Astrocyte (in vitro differentiated cells and primary cell): ENCODE measurements at regions not wholly inside any gene's neighbourhood (a gene's known extent, or its start where the extent isn't known, plus 50 kb on each side); places are given as distances from the start of the nearest gene placed in this dataset.

ENCODE experiments used
- DNase-seq: peaks from one replicate; pipeline ENCODE4 v3.0.0-alpha.2; 2010; ENCODE audit warnings: low read depth
- FAIRE-seq: peaks from 2 replicates; lab custom pipeline; 2011; peaks lifted over from hg19 to GRCh38; lab: Jason Lieb, UNC
- H2AFZ ChIP-seq: 2 replicates; pipeline ENCODE4 v1.6.0; 2012; ENCODE audit warnings: low read depth, low read length, inconsistent platforms
- H3K27ac ChIP-seq: 2 replicates; pipeline ENCODE4 v1.5.1; 2011; ENCODE audit warnings: low read depth, low read length, inconsistent platforms
- H3K27me3 ChIP-seq: 2 replicates; pipeline ENCODE4 v1.6.0; 2011; ENCODE audit warnings: low read length, inconsistent platforms; ENCODE audit not compliant: insufficient read depth
- H3K36me3 ChIP-seq: 2 replicates; pipeline ENCODE4 v1.5.1; 2011; ENCODE audit warnings: low read length, inconsistent platforms; ENCODE audit not compliant: insufficient read depth
- H3K4me1 ChIP-seq: 2 replicates; pipeline ENCODE4 v1.5.1; 2011; ENCODE audit warnings: low read length, inconsistent platforms; ENCODE audit not compliant: insufficient read depth
- H3K4me2 ChIP-seq: 2 replicates; pipeline ENCODE4 v1.6.0; 2012; ENCODE audit warnings: low read length, inconsistent platforms
- H3K4me3 ChIP-seq: 2 replicates; pipeline ENCODE4 v1.5.1; 2011; ENCODE audit warnings: low read depth, mild to moderate bottlenecking, low read length, inconsistent platforms; ENCODE audit not compliant: insufficient read depth
- H3K79me2 ChIP-seq: 2 replicates; pipeline ENCODE4 v1.6.0; 2012; ENCODE audit warnings: mild to moderate bottlenecking, low read length, inconsistent platforms; ENCODE audit not compliant: insufficient read depth
- H3K9ac ChIP-seq: 2 replicates; pipeline ENCODE4 v1.6.0; 2012; ENCODE audit warnings: mild to moderate bottlenecking, low read length, inconsistent platforms
- H3K9me3 ChIP-seq: 2 replicates; pipeline ENCODE4 v1.5.1; 2012; ENCODE audit warnings: low read depth, mild to moderate bottlenecking, low read length, inconsistent platforms; ENCODE audit not compliant: insufficient read depth
- H4K20me1 ChIP-seq: 2 replicates; pipeline ENCODE4 v1.6.0; 2012; ENCODE audit warnings: low read length, inconsistent platforms; ENCODE audit not compliant: insufficient read depth
- H3K27ac Mint-ChIP-seq: one replicate; pipeline ENCODE4 v1.8.0; 2021; ENCODE audit warnings: mild to moderate bottlenecking, mixed read lengths; ENCODE audit not compliant: unreplicated experiment
- H3K27me3 Mint-ChIP-seq: one replicate; pipeline ENCODE4 v1.8.0; 2021; ENCODE audit warnings: low read depth, mixed read lengths; ENCODE audit not compliant: unreplicated experiment
- H3K36me3 Mint-ChIP-seq: one replicate; pipeline ENCODE4 v1.8.0; 2021; ENCODE audit warnings: low read depth, mixed read lengths; ENCODE audit not compliant: unreplicated experiment
- H3K4me1 Mint-ChIP-seq: one replicate; pipeline ENCODE4 v1.8.0; 2021; ENCODE audit warnings: low read depth, mixed read lengths; ENCODE audit not compliant: unreplicated experiment
- H3K4me3 Mint-ChIP-seq: one replicate; pipeline ENCODE4 v1.8.0; 2021; ENCODE audit warnings: mild to moderate bottlenecking, moderate library complexity, mixed read lengths; ENCODE audit not compliant: unreplicated experiment
- H3K9me3 Mint-ChIP-seq: one replicate; pipeline ENCODE4 v1.8.0; 2021; ENCODE audit warnings: mild to moderate bottlenecking, mixed read lengths; ENCODE audit not compliant: unreplicated experiment
- EZH2 ChIP-seq: IDR thresholded peaks from 2 replicates; pipeline ENCODE4 v1.6.1; 2012; ENCODE audit warnings: mild to moderate bottlenecking, low read length, inconsistent platforms; ENCODE audit not compliant: insufficient read depth
- TF ChIP-seq, protein P1 (sequence below): IDR thresholded peaks from 2 replicates; pipeline ENCODE4 v1.5.1; 2011; ENCODE audit warnings: low read depth, mild to moderate bottlenecking, inconsistent platforms, low read length, moderate library complexity; ENCODE audit not compliant: insufficient read depth

DNA sequence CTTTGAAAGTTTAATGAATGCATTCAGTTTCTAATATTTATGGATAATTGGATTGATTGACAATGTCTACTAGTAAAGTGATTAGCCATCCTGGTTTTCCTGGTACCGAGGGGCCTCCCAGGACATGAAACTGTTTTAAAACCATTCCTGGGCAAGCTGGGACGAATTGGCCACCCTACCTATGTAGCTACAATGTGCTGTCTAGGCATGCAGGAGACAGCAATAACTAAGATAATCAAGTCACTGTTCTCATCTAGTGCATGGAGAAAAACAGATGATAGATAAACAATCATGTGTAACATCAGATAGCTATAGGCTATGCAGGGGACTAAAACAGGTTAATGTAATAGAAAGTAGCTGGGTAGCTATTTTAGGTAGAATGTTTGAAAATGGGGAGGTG, 67.1 kb downstream of the PMAIP1 start:
- H3K36me3 ChIP-seq: no peaks in the 10 kb centered on the region
- H3K9me3 Mint-ChIP-seq: no peaks in the 10 kb centered on the region
- H3K27ac Mint-ChIP-seq: no peak overlapping the region
- H3K4me2 ChIP-seq: no peak overlapping the region
- no peak overlapping the region for H2AFZ ChIP-seq
- H3K27me3 Mint-ChIP-seq: peaks cover 5% of the 10 kb centered on the region
- H3K27ac ChIP-seq: no peak overlapping the region
- H3K79me2 ChIP-seq: no peaks in the 10 kb centered on the region
- no peaks in the 10 kb centered on the region for H3K9me3 ChIP-seq
- H3K9ac ChIP-seq: no peak overlapping the region
- DNase-seq (no peak), FAIRE-seq (no peak)
- H3K4me1 ChIP-seq: no peaks in the 10 kb centered on the region
- no peak overlapping the region for H3K4me3 Mint-ChIP-seq
- TF ChIP-seq EZH2: no peak
- TF ChIP-seq, protein P1, sequence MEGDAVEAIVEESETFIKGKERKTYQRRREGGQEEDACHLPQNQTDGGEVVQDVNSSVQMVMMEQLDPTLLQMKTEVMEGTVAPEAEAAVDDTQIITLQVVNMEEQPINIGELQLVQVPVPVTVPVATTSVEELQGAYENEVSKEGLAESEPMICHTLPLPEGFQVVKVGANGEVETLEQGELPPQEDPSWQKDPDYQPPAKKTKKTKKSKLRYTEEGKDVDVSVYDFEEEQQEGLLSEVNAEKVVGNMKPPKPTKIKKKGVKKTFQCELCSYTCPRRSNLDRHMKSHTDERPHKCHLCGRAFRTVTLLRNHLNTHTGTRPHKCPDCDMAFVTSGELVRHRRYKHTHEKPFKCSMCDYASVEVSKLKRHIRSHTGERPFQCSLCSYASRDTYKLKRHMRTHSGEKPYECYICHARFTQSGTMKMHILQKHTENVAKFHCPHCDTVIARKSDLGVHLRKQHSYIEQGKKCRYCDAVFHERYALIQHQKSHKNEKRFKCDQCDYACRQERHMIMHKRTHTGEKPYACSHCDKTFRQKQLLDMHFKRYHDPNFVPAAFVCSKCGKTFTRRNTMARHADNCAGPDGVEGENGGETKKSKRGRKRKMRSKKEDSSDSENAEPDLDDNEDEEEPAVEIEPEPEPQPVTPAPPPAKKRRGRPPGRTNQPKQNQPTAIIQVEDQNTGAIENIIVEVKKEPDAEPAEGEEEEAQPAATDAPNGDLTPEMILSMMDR: no peak
- H4K20me1 ChIP-seq: no peaks in the 10 kb centered on the region
- H3K4me1 Mint-ChIP-seq: no peaks in the 10 kb centered on the region
- H3K4me3 ChIP-seq: no peak overlapping the region
- H3K27me3 ChIP-seq: peaks cover 4% of the 10 kb centered on the region
- H3K36me3 Mint-ChIP-seq: no peaks in the 10 kb centered on the region

DNA sequence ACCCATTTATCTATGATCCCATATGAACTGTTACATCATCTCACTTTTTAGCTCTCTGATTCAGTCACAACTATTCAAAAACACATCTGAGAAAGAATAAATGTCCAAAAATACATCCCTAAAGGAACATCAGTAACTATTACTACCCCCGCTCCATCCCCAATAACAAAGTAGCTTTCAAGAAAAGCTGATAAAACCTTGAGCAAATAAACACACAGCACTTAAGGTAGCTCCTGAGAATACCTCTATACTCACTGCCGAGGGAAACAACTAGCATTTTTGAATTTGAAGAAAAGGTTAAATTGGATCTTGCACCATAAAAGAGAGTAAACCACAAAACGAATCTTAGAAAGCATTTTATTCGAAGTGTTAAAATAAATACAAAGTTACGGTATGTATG, 63.4 kb downstream of the PMAIP1 start:
- Histone ChIP-seq H2AFZ (no peak overlapping the region), H3K79me2 (no peaks in the 10 kb centered on the region), H3K36me3 (no peaks in the 10 kb centered on the region), H3K9me3 (no peaks in the 10 kb centered on the region), H3K4me1 (peaks cover under 1% of the 10 kb centered on the region), H3K4me2 (no peak overlapping the region), H3K27me3 (peaks cover 2% of the 10 kb centered on the region), H3K27ac (no peak overlapping the region), H3K4me3 (no peak overlapping the region), H4K20me1 (no peaks in the 10 kb centered on the region), H3K9ac (no peak overlapping the region)
- no peaks in the 10 kb centered on the region for H3K36me3 Mint-ChIP-seq
- DNase-seq (no peak), FAIRE-seq (no peak)
- no peak overlapping the region for H3K27ac Mint-ChIP-seq
- TF ChIP-seq, protein P1: no peak
- no peak for TF ChIP-seq EZH2
- H3K9me3 Mint-ChIP-seq: no peaks in the 10 kb centered on the region
- H3K4me3 Mint-ChIP-seq: no peak overlapping the region
- H3K27me3 Mint-ChIP-seq: peaks cover 3% of the 10 kb centered on the region
- H3K4me1 Mint-ChIP-seq: peaks cover 2% of the 10 kb centered on the region

DNA sequence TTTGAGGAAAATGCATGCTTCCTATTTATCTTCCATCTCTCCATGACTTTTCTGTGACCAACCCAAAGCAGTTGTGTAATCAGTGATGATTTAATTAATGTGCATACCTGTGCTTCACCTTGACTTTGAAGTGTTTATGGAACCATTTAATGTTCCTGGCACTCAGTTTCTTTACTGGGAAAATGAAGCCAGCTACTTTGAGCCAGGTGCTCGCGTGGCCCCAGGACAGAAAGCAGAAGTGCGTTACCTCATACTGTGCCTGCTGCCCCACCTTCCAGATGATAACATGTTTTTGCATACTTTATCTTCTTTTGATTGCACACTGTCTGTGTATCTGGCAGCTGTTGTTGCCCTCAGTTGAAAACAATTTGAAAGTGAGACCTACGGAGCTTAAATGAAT, 61.3 kb downstream of the PMAIP1 start:
- no peak overlapping the region for H3K9ac ChIP-seq
- no peak overlapping the region for H3K27ac Mint-ChIP-seq
- peaks cover 2% of the 10 kb centered on the region for H3K27me3 ChIP-seq
- no peaks in the 10 kb centered on the region for H3K9me3 ChIP-seq
- no peaks in the 10 kb centered on the region for H3K79me2 ChIP-seq
- no peak overlapping the region for H3K4me3 Mint-ChIP-seq
- no peaks in the 10 kb centered on the region for H4K20me1 ChIP-seq
- TF ChIP-seq EZH2: no peak
- TF ChIP-seq, protein P1: no peak
- H3K9me3 Mint-ChIP-seq: no peaks in the 10 kb centered on the region
- H3K4me2 ChIP-seq: no peak overlapping the region
- no peaks in the 10 kb centered on the region for H3K36me3 Mint-ChIP-seq
- no peaks in the 10 kb centered on the region for H3K36me3 ChIP-seq
- FAIRE-seq: no peak
- peaks cover 8% of the 10 kb centered on the region for H3K4me1 Mint-ChIP-seq
- DNase-seq: no peak
- no peak overlapping the region for H2AFZ ChIP-seq
- no peaks in the 10 kb centered on the region for H3K27me3 Mint-ChIP-seq
- no peak overlapping the region for H3K27ac ChIP-seq
- H3K4me3 ChIP-seq: no peak overlapping the region
- peaks cover 6% of the 10 kb centered on the region for H3K4me1 ChIP-seq
